SK-N-SH treated with all-trans-retinoic acid at 6 μM for 48 hours (cell line): ENCODE measurements at regions not wholly inside any gene's neighbourhood (a gene's known extent, or its start where the extent isn't known, plus 50 kb on each side); places are given as distances from the start of the nearest gene placed in this dataset.

Source experiments
- ATAC-seq: fragments of 200-7000 bp; cut with Tn5 transposase; 3 replicates; pipeline ENCODE4 v1.9.1; 2020; ENCODE audit warnings: mild to moderate bottlenecking, moderate library complexity
- ARNTL ChIP-seq: fragments of 450-650 bp; formaldehyde crosslinking; IDR thresholded peaks from 2 replicates; pipeline ENCODE4 v1.5.0; 2020; ENCODE audit warnings: low read depth, mild to moderate bottlenecking, moderate library complexity, borderline replicate concordance
- BACH2 ChIP-seq: fragments of 250-450 bp; sonication (Bioruptor Pico); IDR thresholded peaks from 2 replicates; pipeline ENCODE4 v1.9.0; 2021; ENCODE audit warnings: mild to moderate bottlenecking, borderline replicate concordance
- CSDC2 ChIP-seq: fragments of 250-450 bp; sonication (Bioruptor Pico); IDR thresholded peaks from 2 replicates; pipeline ENCODE4 v1.5.0; 2020; ENCODE audit warnings: mild to moderate bottlenecking, moderate library complexity
- ESRRG ChIP-seq: fragments of 250-450 bp; sonication (Bioruptor Pico); IDR thresholded peaks from 2 replicates; pipeline ENCODE4 v1.6.1; 2021; ENCODE audit warnings: mild to moderate bottlenecking
- GLIS3 ChIP-seq: fragments of 250-450 bp; sonication (Bioruptor Pico); IDR thresholded peaks from 2 replicates; pipeline ENCODE4 v1.5.0; 2020; ENCODE audit warnings: mild to moderate bottlenecking, moderate library complexity
- ISL1 ChIP-seq: fragments of 250-450 bp; sonication (Bioruptor Pico); IDR thresholded peaks from 2 replicates; pipeline ENCODE4 v2.1.2; 2022; ENCODE audit warnings: mild to moderate bottlenecking, moderate library complexity
- OSR1 ChIP-seq: fragments of 250-450 bp; sonication (Bioruptor Pico); IDR thresholded peaks from 2 replicates; pipeline ENCODE4 v1.8.0; 2022; ENCODE audit warnings: moderate library complexity, mild to moderate bottlenecking, inconsistent platforms
- PPARA ChIP-seq: fragments of 250-450 bp; sonication (Bioruptor Pico); IDR thresholded peaks from 2 replicates; pipeline ENCODE4 v1.5.0; 2020; ENCODE audit warnings: mild to moderate bottlenecking, borderline replicate concordance
- RARB ChIP-seq: fragments of 250-450 bp; sonication (Bioruptor Pico); IDR thresholded peaks from 2 replicates; pipeline ENCODE4 v1.8.0; 2021; ENCODE audit warnings: mild to moderate bottlenecking, moderate library complexity
- SNAI2 ChIP-seq: fragments of 250-450 bp; sonication (Bioruptor Pico); IDR thresholded peaks from 2 replicates; pipeline ENCODE4 v1.5.0; 2020; ENCODE audit warnings: mild to moderate bottlenecking, moderate library complexity
- TCF4 ChIP-seq: fragments of 250-450 bp; sonication (Bioruptor Pico); IDR thresholded peaks from 2 replicates; pipeline ENCODE4 v1.8.0; 2021; ENCODE audit warnings: mild to moderate bottlenecking, moderate library complexity, borderline replicate concordance
- TOX ChIP-seq: fragments of 250-450 bp; sonication (Bioruptor Pico); IDR thresholded peaks from 2 replicates; pipeline ENCODE4 v1.8.0; 2021; ENCODE audit warnings: mild to moderate bottlenecking, moderate library complexity, borderline replicate concordance
- ZC3H10 ChIP-seq: fragments of 250-450 bp; sonication (Bioruptor Pico); IDR thresholded peaks from 2 replicates; pipeline ENCODE4 v1.5.1; 2021; ENCODE audit warnings: mild to moderate bottlenecking, moderate library complexity
- ZFP3 ChIP-seq: fragments of 250-450 bp; sonication (Bioruptor Pico); IDR thresholded peaks from 2 replicates; pipeline ENCODE4 v1.5.0; 2020; ENCODE audit warnings: mild to moderate bottlenecking, moderate library complexity
- ZFP30 ChIP-seq: fragments of 450-650 bp; formaldehyde crosslinking; IDR thresholded peaks from 2 replicates; pipeline ENCODE4 v1.5.0; 2022; ENCODE audit warnings: mild to moderate bottlenecking, moderate library complexity
- ZNF565 ChIP-seq: fragments of 450-650 bp; formaldehyde crosslinking; conservative IDR thresholded peaks from 2 replicates; pipeline ENCODE4 v1.5.0; 2020; ENCODE audit warnings: low read depth, mild to moderate bottlenecking, moderate library complexity
- ZNF70 ChIP-seq: fragments of 450-650 bp; formaldehyde crosslinking; IDR thresholded peaks from 2 replicates; pipeline ENCODE4 v1.5.0; 2020; ENCODE audit warnings: mild to moderate bottlenecking, moderate library complexity
- ZNF8 ChIP-seq: fragments of 450-650 bp; formaldehyde crosslinking; IDR thresholded peaks from 2 replicates; pipeline ENCODE4 v1.5.0; 2020; ENCODE audit warnings: mild to moderate bottlenecking, moderate library complexity
- TF ChIP-seq, protein P1 (sequence below): fragments of 250-450 bp; sonication (Bioruptor Pico); IDR thresholded peaks from 2 replicates; pipeline ENCODE4 v1.5.1; 2020; ENCODE audit warnings: low read depth, mild to moderate bottlenecking, moderate library complexity
- TF ChIP-seq, protein P2 (sequence below): fragments of 250-450 bp; sonication (Bioruptor Pico); IDR thresholded peaks from 2 replicates; pipeline ENCODE4 v1.8.0; 2020; ENCODE audit warnings: mild to moderate bottlenecking, moderate library complexity, borderline replicate concordance
- TF ChIP-seq, protein P3 (sequence below): fragments of 250-450 bp; sonication (Bioruptor Pico); IDR thresholded peaks from 2 replicates; pipeline ENCODE4 v1.8.0; 2021; ENCODE audit warnings: low read depth, mild to moderate bottlenecking, moderate library complexity, borderline replicate concordance
- TF ChIP-seq, protein P4 (sequence below): fragments of 250-450 bp; sonication (Bioruptor Pico); IDR thresholded peaks from 2 replicates; pipeline ENCODE4 v1.5.0; 2020; ENCODE audit warnings: mild to moderate bottlenecking, moderate library complexity
- TF ChIP-seq, protein P5 (sequence below): fragments of 250-450 bp; sonication (Bioruptor Pico); IDR thresholded peaks from 2 replicates; pipeline ENCODE4 v1.5.1; 2021; ENCODE audit warnings: mild to moderate bottlenecking, moderate library complexity

DNA sequence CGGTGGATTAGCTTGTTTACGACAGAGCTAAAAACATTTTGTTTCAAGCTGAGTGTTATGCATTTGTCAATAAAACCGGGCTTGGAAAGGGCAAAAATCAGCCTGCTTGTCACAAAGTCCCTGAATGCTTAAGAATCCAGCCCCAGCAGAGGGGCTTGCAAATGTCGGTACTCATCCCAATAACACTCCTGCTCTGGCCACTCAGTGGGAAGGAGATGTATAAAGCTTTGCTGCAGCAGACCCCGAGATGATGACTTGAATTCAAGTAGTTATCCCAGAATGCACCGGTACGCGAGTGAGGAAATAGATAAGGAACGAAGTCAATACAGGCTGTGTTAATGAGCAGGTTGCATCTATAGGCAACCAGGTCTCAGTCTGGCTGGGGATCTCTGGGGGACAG is 662.3 kb downstream of the CCSER2 start:
- TF ChIP-seq, protein P1, sequence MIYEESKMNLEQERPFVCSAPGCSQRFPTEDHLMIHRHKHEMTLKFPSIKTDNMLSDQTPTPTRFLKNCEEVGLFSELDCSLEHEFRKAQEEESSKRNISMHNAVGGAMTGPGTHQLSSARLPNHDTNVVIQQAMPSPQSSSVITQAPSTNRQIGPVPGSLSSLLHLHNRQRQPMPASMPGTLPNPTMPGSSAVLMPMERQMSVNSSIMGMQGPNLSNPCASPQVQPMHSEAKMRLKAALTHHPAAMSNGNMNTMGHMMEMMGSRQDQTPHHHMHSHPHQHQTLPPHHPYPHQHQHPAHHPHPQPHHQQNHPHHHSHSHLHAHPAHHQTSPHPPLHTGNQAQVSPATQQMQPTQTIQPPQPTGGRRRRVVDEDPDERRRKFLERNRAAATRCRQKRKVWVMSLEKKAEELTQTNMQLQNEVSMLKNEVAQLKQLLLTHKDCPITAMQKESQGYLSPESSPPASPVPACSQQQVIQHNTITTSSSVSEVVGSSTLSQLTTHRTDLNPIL, result no peak
- TF ChIP-seq ZC3H10 (CRISPR knock-in tag) (no peak), CSDC2 (no peak), ZFP30 (CRISPR knock-in tag) (no peak), ZFP3 (CRISPR knock-in tag) (no peak), TOX (no peak), BACH2 (CRISPR knock-in tag) (no peak), GLIS3 (CRISPR knock-in tag) (no peak), SNAI2 (CRISPR knock-in tag) (no peak)
- ATAC-seq, result no peak

DNA sequence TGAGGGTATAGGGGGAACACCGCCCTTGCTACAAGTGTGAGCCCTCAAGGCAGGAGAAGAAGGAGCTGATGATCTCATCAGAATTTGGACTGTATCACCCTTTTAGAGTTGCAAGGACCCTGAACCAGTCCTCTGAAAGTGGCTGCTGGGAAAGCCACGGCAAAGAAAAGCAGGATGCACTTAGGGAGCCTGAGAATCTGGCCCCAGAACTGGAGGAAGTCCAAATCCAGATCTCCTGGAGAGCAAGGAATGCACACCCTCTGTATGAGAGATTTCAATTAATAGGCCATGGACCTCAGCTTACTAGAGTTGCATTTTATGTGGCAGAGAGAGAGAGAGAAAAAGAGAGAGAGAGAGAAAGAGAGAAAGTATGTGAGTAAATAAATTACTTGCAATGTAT is 662.9 kb downstream of the CCSER2 start:
- no peak for ATAC-seq
- TF ChIP-seq RARB (CRISPR knock-in tag) (no peak), ZNF70 (no peak), CSDC2 (no peak), BACH2 (CRISPR knock-in tag) (no peak), ISL1 (no peak), PPARA (CRISPR knock-in tag) (no peak), ZFP30 (CRISPR knock-in tag) (no peak), ARNTL (CRISPR knock-in tag) (no peak), ZNF565 (CRISPR knock-in tag) (no peak)
- TF ChIP-seq, protein P2, sequence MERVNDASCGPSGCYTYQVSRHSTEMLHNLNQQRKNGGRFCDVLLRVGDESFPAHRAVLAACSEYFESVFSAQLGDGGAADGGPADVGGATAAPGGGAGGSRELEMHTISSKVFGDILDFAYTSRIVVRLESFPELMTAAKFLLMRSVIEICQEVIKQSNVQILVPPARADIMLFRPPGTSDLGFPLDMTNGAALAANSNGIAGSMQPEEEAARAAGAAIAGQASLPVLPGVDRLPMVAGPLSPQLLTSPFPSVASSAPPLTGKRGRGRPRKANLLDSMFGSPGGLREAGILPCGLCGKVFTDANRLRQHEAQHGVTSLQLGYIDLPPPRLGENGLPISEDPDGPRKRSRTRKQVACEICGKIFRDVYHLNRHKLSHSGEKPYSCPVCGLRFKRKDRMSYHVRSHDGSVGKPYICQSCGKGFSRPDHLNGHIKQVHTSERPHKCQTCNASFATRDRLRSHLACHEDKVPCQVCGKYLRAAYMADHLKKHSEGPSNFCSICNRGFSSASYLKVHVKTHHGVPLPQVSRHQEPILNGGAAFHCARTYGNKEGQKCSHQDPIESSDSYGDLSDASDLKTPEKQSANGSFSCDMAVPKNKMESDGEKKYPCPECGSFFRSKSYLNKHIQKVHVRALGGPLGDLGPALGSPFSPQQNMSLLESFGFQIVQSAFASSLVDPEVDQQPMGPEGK (CRISPR knock-in tag), result no peak
- TF ChIP-seq, protein P3, sequence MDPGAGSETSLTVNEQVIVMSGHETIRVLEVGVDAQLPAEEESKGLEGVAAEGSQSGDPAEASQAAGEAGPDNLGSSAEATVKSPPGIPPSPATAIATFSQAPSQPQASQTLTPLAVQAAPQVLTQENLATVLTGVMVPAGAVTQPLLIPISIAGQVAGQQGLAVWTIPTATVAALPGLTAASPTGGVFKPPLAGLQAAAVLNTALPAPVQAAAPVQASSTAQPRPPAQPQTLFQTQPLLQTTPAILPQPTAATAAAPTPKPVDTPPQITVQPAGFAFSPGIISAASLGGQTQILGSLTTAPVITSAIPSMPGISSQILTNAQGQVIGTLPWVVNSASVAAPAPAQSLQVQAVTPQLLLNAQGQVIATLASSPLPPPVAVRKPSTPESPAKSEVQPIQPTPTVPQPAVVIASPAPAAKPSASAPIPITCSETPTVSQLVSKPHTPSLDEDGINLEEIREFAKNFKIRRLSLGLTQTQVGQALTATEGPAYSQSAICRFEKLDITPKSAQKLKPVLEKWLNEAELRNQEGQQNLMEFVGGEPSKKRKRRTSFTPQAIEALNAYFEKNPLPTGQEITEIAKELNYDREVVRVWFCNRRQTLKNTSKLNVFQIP (CRISPR knock-in tag), result no peak

DNA sequence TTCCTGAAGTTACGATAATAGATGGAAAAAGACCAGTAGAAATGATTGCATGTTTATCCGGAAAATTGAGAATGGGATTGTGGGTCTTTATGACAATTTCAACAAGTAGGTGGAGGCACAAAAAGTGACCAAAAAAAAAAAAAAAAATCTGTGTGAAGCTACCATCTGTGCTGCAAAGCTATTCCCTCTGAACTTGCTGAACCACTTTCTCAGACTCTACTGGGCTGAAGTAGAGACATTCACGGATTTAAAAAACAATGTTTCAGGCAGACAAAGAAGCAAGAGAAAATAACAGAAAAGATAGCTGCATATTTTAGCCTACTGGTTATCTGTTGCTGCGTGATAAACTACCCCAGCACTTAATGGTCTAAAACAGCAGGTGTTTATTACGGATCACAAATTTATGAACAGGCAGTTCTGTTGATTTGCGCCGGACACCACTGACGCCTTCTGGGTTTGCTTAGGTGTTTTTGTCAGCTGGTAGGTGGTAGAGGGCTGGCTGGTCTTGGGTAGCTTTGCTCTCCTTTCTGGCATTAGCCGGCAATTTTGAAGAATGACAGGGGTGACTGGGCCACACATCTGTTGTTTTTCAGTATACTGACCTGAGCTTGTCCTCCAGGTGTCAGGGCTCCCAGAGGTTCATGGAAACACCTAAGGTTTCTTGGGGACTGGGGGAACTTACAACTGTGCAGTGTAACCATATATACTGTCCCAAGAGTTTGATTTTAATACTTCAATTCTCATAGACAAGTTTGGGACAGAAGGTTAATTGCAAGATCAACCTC is 665.1 kb downstream of the CCSER2 start:
- no peak for ATAC-seq
- no peak for TF ChIP-seq ZFP3 (CRISPR knock-in tag)
- TF ChIP-seq ZNF70, result no peak
- TF ChIP-seq ARNTL (CRISPR knock-in tag), result no peak
- no peak for TF ChIP-seq ZFP30 (CRISPR knock-in tag)
- TF ChIP-seq ESRRG, result no peak
- no peak for TF ChIP-seq ZC3H10 (CRISPR knock-in tag)
- TF ChIP-seq CSDC2, result no peak
- TF ChIP-seq OSR1 (CRISPR knock-in tag), result no peak
- TF ChIP-seq, protein P4, sequence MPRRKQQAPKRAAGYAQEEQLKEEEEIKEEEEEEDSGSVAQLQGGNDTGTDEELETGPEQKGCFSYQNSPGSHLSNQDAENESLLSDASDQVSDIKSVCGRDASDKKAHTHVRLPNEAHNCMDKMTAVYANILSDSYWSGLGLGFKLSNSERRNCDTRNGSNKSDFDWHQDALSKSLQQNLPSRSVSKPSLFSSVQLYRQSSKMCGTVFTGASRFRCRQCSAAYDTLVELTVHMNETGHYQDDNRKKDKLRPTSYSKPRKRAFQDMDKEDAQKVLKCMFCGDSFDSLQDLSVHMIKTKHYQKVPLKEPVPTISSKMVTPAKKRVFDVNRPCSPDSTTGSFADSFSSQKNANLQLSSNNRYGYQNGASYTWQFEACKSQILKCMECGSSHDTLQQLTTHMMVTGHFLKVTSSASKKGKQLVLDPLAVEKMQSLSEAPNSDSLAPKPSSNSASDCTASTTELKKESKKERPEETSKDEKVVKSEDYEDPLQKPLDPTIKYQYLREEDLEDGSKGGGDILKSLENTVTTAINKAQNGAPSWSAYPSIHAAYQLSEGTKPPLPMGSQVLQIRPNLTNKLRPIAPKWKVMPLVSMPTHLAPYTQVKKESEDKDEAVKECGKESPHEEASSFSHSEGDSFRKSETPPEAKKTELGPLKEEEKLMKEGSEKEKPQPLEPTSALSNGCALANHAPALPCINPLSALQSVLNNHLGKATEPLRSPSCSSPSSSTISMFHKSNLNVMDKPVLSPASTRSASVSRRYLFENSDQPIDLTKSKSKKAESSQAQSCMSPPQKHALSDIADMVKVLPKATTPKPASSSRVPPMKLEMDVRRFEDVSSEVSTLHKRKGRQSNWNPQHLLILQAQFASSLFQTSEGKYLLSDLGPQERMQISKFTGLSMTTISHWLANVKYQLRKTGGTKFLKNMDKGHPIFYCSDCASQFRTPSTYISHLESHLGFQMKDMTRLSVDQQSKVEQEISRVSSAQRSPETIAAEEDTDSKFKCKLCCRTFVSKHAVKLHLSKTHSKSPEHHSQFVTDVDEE (CRISPR knock-in tag), result no peak
- no peak for TF ChIP-seq TCF4 (CRISPR knock-in tag)
- TF ChIP-seq, protein P2 (CRISPR knock-in tag), result no peak
- TF ChIP-seq RARB (CRISPR knock-in tag), result no peak
- no peak for TF ChIP-seq ZNF8
- TF ChIP-seq, protein P1, result no peak
- no peak for TF ChIP-seq ISL1
- no peak for TF ChIP-seq BACH2 (CRISPR knock-in tag)
- TF ChIP-seq, protein P5, sequence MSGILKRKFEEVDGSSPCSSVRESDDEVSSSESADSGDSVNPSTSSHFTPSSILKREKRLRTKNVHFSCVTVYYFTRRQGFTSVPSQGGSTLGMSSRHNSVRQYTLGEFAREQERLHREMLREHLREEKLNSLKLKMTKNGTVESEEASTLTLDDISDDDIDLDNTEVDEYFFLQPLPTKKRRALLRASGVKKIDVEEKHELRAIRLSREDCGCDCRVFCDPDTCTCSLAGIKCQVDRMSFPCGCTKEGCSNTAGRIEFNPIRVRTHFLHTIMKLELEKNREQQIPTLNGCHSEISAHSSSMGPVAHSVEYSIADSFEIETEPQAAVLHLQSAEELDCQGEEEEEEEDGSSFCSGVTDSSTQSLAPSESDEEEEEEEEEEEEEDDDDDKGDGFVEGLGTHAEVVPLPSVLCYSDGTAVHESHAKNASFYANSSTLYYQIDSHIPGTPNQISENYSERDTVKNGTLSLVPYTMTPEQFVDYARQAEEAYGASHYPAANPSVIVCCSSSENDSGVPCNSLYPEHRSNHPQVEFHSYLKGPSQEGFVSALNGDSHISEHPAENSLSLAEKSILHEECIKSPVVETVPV (CRISPR knock-in tag), result no peak
- no peak for TF ChIP-seq ZNF565 (CRISPR knock-in tag)
